PC-3 (cell line): ENCODE measurements at regions not wholly inside any gene's neighbourhood (a gene's known extent, or its start where the extent isn't known, plus 50 kb on each side); places are given as distances from the start of the nearest gene placed in this dataset.

Source experiments
- ATAC-seq: fragments of 200-7000 bp; cut with Tn5 transposase; 2 replicates; pipeline ENCODE4 v1.9.1; 2020; ENCODE audit warnings: mild to moderate bottlenecking, moderate library complexity
- BruUV-seq: library from RNA; stranded (reverse); fragments of 400-500 nt; replicated peaks from 2 replicates; lab custom pipeline; 2021; lab: Mats Ljungman, UMichigan
- CTCF ChIA-PET: fragments of 300-600 bp; sonication (Branson Sonifier 250); formaldehyde crosslinking; loops from one replicate; lab custom pipeline; 2022; ENCODE audit warnings: antibody characterized with exemption; lab: Charles Lee
- POLR2A ChIA-PET: fragments of 300-600 bp; sonication (Branson Sonifier 250); formaldehyde crosslinking; loops from one replicate; lab custom pipeline; 2022; ENCODE audit warnings: antibody characterized with exemption; ENCODE audit not compliant: unreplicated experiment; lab: Charles Lee
- DNase-seq: peaks from one replicate; pipeline ENCODE4 v3.0.0-alpha.2; 2015
- H2AFZ ChIP-seq: fragments of 300-600 bp; sonication (generic); 2 replicates; pipeline ENCODE4 v1.6.0; 2016; ENCODE audit warnings: antibody characterized with exemption, low read length
- H3F3A ChIP-seq: fragments of 300-600 bp; sonication (generic); one replicate; pipeline ENCODE4 v1.6.0; 2017; ENCODE audit warnings: antibody characterized with exemption, low read length, control low read depth, mild to moderate bottlenecking; ENCODE audit not compliant: unreplicated experiment
- H3K27ac ChIP-seq: fragments of 300-600 bp; sonication (generic); 2 replicates; pipeline ENCODE4 v1.5.1; 2016; ENCODE audit warnings: mild to moderate bottlenecking, low read length
- H3K27me3 ChIP-seq: fragments of 300-600 bp; sonication (generic); 2 replicates; pipeline ENCODE4 v1.6.1; 2016; ENCODE audit warnings: low read length, mixed read lengths
- H3K36me3 ChIP-seq: fragments of 300-600 bp; sonication (generic); 2 replicates; pipeline ENCODE4 v1.6.1; 2016; ENCODE audit warnings: low read depth, mixed run types, low read length, mixed read lengths
- H3K4me1 ChIP-seq: fragments of 300-600 bp; sonication (generic); 2 replicates; pipeline ENCODE4 v1.5.1; 2016; ENCODE audit warnings: low read length; ENCODE audit not compliant: insufficient read depth
- H3K4me2 ChIP-seq: fragments of 300-600 bp; sonication (generic); 2 replicates; pipeline ENCODE4 v1.6.0; 2016; ENCODE audit warnings: low read length
- H3K4me3 ChIP-seq: fragments of 300-600 bp; sonication (generic); 2 replicates; pipeline ENCODE4 v1.5.1; 2016; ENCODE audit warnings: mild to moderate bottlenecking, low read length, mixed read lengths
- H3K79me2 ChIP-seq: fragments of 300-600 bp; sonication (generic); 2 replicates; pipeline ENCODE4 v1.6.1; 2017; ENCODE audit warnings: low read length, mixed read lengths
- H3K9ac ChIP-seq: fragments of 300-600 bp; sonication (generic); 2 replicates; pipeline ENCODE4 v1.6.0; 2016; ENCODE audit warnings: mild to moderate bottlenecking, low read length
- H3K9me2 ChIP-seq: fragments of 300-600 bp; sonication (generic); replicated peaks from 2 replicates; pipeline ENCODE4 v1.6.1; 2016; ENCODE audit warnings: mixed run types, low read length, mixed read lengths
- H3K9me3 ChIP-seq: fragments of 300-600 bp; sonication (generic); 2 replicates; pipeline ENCODE4 v1.6.1; 2016; ENCODE audit warnings: low read length, mixed read lengths
- H4K20me1 ChIP-seq: fragments of 300-600 bp; sonication (generic); 2 replicates; pipeline ENCODE4 v1.6.1; 2016; ENCODE audit warnings: low read length, mixed read lengths
- EZH2 ChIP-seq: fragments of 300-600 bp; sonication (generic); IDR thresholded peaks from one replicate; pipeline ENCODE4 v1.6.1; 2017; ENCODE audit warnings: antibody characterized with exemption, mild to moderate bottlenecking, low read length; ENCODE audit not compliant: unreplicated experiment
- EZH2phosphoT487 ChIP-seq: fragments of 300-600 bp; sonication (generic); IDR thresholded peaks from 2 replicates; pipeline ENCODE4 v1.6.1; 2018; ENCODE audit warnings: mild to moderate bottlenecking, antibody characterized with exemption, low read length, borderline replicate concordance
- intact Hi-C: fragments of 100-400 bp; cut with micrococcal nuclease; formaldehyde crosslinking; loops from 2 replicates; pipeline ENCODE4 v1.9.0; 2023
- TF ChIP-seq, protein P1 (sequence below): fragments of 300-600 bp; sonication (generic); conservative IDR thresholded peaks from 2 replicates; pipeline ENCODE4 v1.5.1; 2017; ENCODE audit warnings: antibody characterized with exemption, low read depth, mild to moderate bottlenecking, low read length

DNA sequence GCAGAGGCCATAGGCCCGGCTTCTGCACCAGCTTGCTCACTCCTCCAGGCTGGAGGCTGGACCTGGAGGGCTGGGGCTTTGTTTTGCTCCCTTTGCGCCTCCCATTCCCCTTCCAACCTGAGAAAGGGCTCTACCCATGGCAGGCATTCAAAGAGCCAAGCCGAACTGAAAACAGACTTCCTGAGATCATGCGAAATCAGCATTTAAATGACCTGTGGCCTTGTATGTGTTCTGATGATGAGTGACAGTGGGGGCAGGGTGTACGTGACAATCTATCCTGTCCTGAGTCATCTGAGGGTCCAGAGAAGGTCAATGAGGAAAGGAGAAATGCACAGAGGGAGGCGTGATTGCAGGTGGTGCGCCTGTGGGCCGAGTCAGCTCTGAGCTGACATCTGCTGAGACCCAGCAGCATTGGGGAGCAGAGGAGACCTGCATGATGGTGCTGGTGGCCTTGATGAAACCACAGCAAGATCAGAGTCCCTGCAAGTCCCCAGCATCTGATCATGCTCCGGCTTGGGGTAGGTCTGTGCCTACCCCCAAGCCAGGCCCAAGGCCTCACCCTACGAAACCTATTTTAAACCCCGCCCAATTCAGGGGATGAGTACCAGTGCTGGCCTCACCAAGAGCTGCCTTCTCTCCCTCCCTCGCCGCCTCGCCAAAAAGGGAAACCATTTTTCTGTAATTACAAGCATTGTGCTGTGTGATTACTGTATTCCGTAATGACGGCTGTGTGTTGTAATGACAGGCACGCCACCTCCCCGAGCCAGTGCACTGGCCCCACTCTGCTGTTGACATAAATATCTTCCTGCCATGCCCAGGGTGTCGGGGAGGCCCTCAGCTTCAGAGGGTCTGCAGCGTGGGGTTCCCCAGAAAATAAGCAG lies 95.2 kb upstream of the ANO1 start:
- BruUV-seq: no TSS peak
- Histone ChIP-seq H3K27me3 (no peaks in the 10 kb centered on the region), H3K36me3 (no peaks in the 10 kb centered on the region), H3K9ac (no peak overlapping the region), H3K4me1 (no peaks in the 10 kb centered on the region), H3K4me2 (no peak overlapping the region), H3K9me3 (no peaks in the 10 kb centered on the region), H2AFZ (no peak overlapping the region), H3K4me3 (no peak overlapping the region), H3K79me2 (no peaks in the 10 kb centered on the region), H3K9me2 (no peaks in the 10 kb centered on the region), H3F3A (no peaks in the 10 kb centered on the region), H4K20me1 (no peaks in the 10 kb centered on the region), H3K27ac (no peak overlapping the region)
- TF ChIP-seq EZH2phosphoT487 (no peak), EZH2 (no peak)
- TF ChIP-seq, protein P1, sequence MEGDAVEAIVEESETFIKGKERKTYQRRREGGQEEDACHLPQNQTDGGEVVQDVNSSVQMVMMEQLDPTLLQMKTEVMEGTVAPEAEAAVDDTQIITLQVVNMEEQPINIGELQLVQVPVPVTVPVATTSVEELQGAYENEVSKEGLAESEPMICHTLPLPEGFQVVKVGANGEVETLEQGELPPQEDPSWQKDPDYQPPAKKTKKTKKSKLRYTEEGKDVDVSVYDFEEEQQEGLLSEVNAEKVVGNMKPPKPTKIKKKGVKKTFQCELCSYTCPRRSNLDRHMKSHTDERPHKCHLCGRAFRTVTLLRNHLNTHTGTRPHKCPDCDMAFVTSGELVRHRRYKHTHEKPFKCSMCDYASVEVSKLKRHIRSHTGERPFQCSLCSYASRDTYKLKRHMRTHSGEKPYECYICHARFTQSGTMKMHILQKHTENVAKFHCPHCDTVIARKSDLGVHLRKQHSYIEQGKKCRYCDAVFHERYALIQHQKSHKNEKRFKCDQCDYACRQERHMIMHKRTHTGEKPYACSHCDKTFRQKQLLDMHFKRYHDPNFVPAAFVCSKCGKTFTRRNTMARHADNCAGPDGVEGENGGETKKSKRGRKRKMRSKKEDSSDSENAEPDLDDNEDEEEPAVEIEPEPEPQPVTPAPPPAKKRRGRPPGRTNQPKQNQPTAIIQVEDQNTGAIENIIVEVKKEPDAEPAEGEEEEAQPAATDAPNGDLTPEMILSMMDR: no peak
- DNase-seq (no peak), ATAC-seq (no peak)
- CTCF ChIA-PET: no interaction called here
- POLR2A ChIA-PET: no interaction called here
- intact Hi-C loops: no loop called here

DNA sequence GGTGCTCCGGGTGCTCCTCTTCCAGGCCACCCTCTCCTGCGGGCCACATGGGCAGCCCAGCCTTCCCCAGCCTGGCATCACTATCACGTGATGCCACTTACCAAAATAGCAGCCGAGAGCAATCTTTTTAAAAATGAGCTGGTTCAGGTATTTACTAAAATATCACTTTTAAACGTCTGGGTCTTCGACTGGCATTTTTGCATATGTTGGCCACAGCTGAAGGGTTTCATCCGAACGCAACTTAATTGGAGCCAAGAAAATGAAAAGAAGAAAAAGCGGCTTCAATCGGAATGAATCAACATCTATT lies 94.6 kb upstream of the ANO1 start:
- DNase-seq (no peak), ATAC-seq (no peak)
- POLR2A ChIA-PET: interaction anchor here (0.6 kb wide), 1 partner anchor 28 kb away, joined by 4 read pairs; no protein-coding TSS in a partner anchor
- Histone ChIP-seq H3F3A (no peaks in the 10 kb centered on the region), H3K4me1 (no peaks in the 10 kb centered on the region), H3K4me2 (no peak overlapping the region), H3K9me2 (no peaks in the 10 kb centered on the region), H4K20me1 (no peaks in the 10 kb centered on the region), H3K9me3 (no peaks in the 10 kb centered on the region), H3K27ac (no peak overlapping the region), H3K4me3 (no peak overlapping the region), H3K79me2 (no peaks in the 10 kb centered on the region), H2AFZ (no peak overlapping the region), H3K9ac (no peak overlapping the region), H3K36me3 (no peaks in the 10 kb centered on the region), H3K27me3 (no peaks in the 10 kb centered on the region)
- TF ChIP-seq EZH2phosphoT487 (no peak), EZH2 (no peak)
- TF ChIP-seq, protein P1: no peak
- no TSS peak for BruUV-seq
- CTCF ChIA-PET: no interaction called here
- intact Hi-C loops: no loop called here

DNA sequence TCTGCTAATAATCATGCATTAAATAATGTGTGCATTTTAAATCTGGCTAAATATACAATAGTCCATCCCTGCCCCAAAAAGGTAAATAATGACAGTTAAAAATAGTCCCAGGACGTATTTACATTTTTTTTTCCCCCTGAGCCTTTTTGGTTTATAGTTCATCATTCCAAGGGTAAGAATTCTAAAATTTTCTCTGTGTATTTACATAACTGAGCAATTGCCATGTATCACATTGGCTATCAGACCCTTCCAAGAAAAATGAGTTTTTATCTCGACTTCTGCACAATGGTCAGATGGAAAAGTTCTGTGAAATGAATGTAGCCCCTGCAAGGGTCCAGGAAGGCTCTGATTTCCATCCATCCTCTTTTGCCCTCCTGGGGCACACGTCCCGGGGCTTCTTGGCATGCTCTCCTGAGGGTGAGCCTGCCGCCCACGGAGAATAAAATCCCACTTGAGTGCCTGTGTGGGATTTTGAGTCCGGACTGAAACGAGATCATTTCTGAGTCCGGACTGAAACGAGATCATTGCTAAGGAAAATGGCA lies 94.1 kb upstream of the ANO1 start:
- H3K4me1 ChIP-seq: no peaks in the 10 kb centered on the region
- no peak for TF ChIP-seq EZH2phosphoT487
- TF ChIP-seq, protein P1: no peak
- TF ChIP-seq EZH2: no peak
- H3K4me3 ChIP-seq: no peak overlapping the region
- BruUV-seq: no TSS peak
- no peak overlapping the region for H3K9ac ChIP-seq
- peak; percentile 27 for ATAC-seq
- H3K36me3 ChIP-seq: no peaks in the 10 kb centered on the region
- intact Hi-C loops: no loop called here
- H2AFZ ChIP-seq: no peak overlapping the region
- no peaks in the 10 kb centered on the region for H3K9me3 ChIP-seq
- H3K9me2 ChIP-seq: no peaks in the 10 kb centered on the region
- no peak overlapping the region for H3K4me2 ChIP-seq
- H3K27ac ChIP-seq: no peak overlapping the region
- H3K27me3 ChIP-seq: no peaks in the 10 kb centered on the region
- no peaks in the 10 kb centered on the region for H3F3A ChIP-seq
- ChIA-PET POLR2A (interaction anchor here (0.6 kb wide), 1 partner anchor 27 kb away, joined by 4 read pairs; no protein-coding TSS in a partner anchor), CTCF (no interaction called here)
- no peaks in the 10 kb centered on the region for H4K20me1 ChIP-seq
- no peak for DNase-seq
- H3K79me2 ChIP-seq: no peaks in the 10 kb centered on the region
